Right cardiac atrium (tissue), 5 donors: ENCODE measurements at regions not wholly inside any gene's neighbourhood (a gene's known extent, or its start where the extent isn't known, plus 50 kb on each side); places are given as distances from the start of the nearest gene placed in this dataset.
"Not testable (repeated sequence)": the region's sequence is repeated elsewhere in the genome, so short reads cannot be mapped to it uniquely, and the experiment has no call there.

Experiments used
- ATAC-seq, 2 donors: fragments of 200-7000 bp; cut with Tn5 transposase; one replicate each; pipeline versions ENCODE4 v1.8.0 to v1.9.1; 2020; ENCODE audit warnings: moderate library complexity in 2 of 2, mild to moderate bottlenecking in 1 of 2
- DNase-seq, 3 donors: peaks; one replicate each; pipeline ENCODE4 v3.0.0-alpha.2; 2020
- H3K27ac ChIP-seq: one replicate; pipeline ENCODE4 v1.5.1; 2013; ENCODE audit warnings: mild to moderate bottlenecking, low read length, control low read depth, moderate library complexity
- H3K27me3 ChIP-seq: one replicate; pipeline ENCODE4 v1.6.1; 2013; ENCODE audit not compliant: control insufficient read depth, insufficient read depth
- H3K4me1 ChIP-seq: one replicate; pipeline ENCODE4 v1.6.1; 2013; ENCODE audit warnings: low read length; ENCODE audit not compliant: control insufficient read depth, insufficient read depth
- H3K4me3 ChIP-seq: one replicate; pipeline ENCODE4 v1.5.1; 2013; ENCODE audit warnings: low read length, control low read depth
- H3K9me3 ChIP-seq: one replicate; pipeline ENCODE4 v1.6.1; 2013; ENCODE audit warnings: low read length; ENCODE audit not compliant: control insufficient read depth
- WGBS: extraction: QIAGEN DNeasy Blood & Tissue Kit; methylation state at CpG from one replicate; pipeline ENCODE4 v1.1.7; 2013; 5-methylcytosine and 5-hydroxymethylcytosine counted together
- intact Hi-C, 4 donors: fragments of 100-400 bp; cut with DNase I; formaldehyde crosslinking; loops; one replicate each; pipeline versions ENCODE4 v1.11.0 to v1.14.0; 2022 to 2023
- microRNA-seq, 2 donors: library from miRNA; unstranded; fragments of <30 nt; microRNA quantifications; one replicate each; pipeline ENCODE4 v1.2.0, GENCODE V29; 2020 to 2021
- donor health status: healthy with polysubstance abuse.
- donor health status: DM: no; HTN: yes; CAD: no.
- donor health status: DM: no; HTN: no; CAD: no.
- donor health status: DM: no; HTN: yes; CAD: no; lungs with severe emphysema.
- donor health status: DM: yes; HTN: yes; CAD: no.

DNA sequence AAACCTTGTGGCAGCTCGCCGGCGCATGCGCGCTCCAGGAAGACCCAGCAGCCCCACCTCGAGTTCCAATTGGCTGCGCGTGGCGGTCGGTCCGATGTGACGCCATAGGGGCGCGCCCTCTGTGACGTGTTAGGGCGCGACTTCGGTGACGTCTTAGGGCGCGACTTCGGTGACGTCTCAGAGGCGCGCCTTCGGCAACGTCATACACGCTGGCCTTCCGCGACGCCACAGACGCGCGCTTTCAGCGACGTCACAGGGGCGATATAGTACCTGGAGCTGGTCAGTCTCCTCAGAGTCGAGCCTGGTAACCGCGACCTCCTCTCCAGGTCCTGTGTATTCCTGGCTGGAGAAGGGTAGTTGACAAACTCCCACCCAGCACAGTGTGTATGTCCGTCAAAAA is 304.4 kb upstream of the ZNF722 start:
- H3K4me3 ChIP-seq, H3K27me3 ChIP-seq, DNase-seq, ATAC-seq, H3K27ac ChIP-seq, H3K4me1 ChIP-seq, H3K9me3 ChIP-seq, intact Hi-C loops: not testable (repeated sequence)
- 58% methylated on average over 23 of the region's 41 CpGs for WGBS

Small RNA genes lying in the stretch of these regions (microRNA-seq; reads per million reads assigned to microRNA genes)
- gene MIR4283-2 = 0 reads per million in 2 donors
